SH-SY5Y (cell line): ENCODE measurements at regions not wholly inside any gene's neighbourhood (a gene's known extent, or its start where the extent isn't known, plus 50 kb on each side); places are given as distances from the start of the nearest gene placed in this dataset.

Source experiments
- GATA2 ChIP-seq: IDR thresholded peaks from 2 replicates; pipeline ENCODE4 v1.6.1; 2011; ENCODE audit warnings: mild to moderate bottlenecking, low read depth, low read length
- GATA3 ChIP-seq: IDR thresholded peaks from 2 replicates; pipeline ENCODE4 v1.6.1; 2011; ENCODE audit warnings: low read depth, mild to moderate bottlenecking, low read length, moderate library complexity

DNA sequence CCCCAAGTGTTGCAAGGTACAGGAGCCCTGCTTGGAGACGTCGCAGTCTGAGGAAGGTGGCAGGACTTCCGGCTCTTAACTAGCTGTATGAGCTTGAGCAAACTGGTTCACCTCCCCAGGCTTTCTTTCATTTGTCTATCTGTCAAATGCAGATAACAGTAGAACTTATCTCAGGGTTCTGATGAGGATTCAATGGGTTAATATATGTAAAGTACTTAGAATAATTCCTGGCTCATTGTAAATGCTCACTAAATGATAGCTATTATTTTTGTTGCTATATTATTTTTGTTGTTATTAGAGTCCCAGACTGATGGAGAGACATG, 108.5 kb upstream of the IPO9 start:
- TF ChIP-seq GATA3 (no peak), GATA2 (no peak)
